ENCODE measurements at regions not wholly inside any gene's neighbourhood (a gene's known extent, or its start where the extent isn't known, plus 50 kb on each side); places are given as distances from the start of the nearest gene placed in this dataset.

DNA sequence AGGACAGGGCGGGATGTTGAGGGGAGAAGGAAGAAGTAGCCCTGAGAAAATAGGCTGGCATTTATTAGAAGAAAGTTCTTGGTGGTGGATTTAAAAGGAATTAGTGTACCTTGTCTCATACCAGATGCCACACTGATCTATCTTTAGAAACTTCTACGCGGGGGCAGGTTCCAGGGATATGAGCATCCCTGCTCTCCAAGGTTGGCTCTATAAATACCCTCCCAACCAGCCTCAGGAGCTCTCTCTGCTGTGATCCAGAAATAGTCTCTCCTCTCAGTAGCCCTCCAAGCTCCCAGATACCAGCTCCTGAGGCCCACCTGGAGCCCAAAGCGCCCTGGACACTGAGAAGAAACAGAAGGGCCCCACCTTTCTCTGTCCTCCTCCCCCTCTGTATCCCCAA, 128.3 kb upstream of the TNR start:
- ATAC-seq (ENCODE audit: insufficient read depth, low FRiP score), result no peak
- H3K27me3 ChIP-seq (ENCODE audit: control insufficient read depth in 3 of 3, insufficient read depth in 3 of 3, low read length in 2 of 3), result no peaks in the 10 kb centered on the region
- H3K27ac ChIP-seq (ENCODE audit: low read depth in 1 of 2, low read length in 1 of 2), result no peak overlapping the region
- 92 to 96% methylated on average over 4 of the region's 4 CpGs for WGBS, 2 donors
- no peak overlapping the region for H3K9ac ChIP-seq (ENCODE audit: insufficient read depth in 1 of 2, low read length in 2 of 2)
- H3K36me3 ChIP-seq (ENCODE audit: control insufficient read depth in 4 of 4, insufficient read depth in 4 of 4, low read length in 4 of 4), result no peaks in the 10 kb centered on the region
- TF ChIP-seq, protein P1, sequence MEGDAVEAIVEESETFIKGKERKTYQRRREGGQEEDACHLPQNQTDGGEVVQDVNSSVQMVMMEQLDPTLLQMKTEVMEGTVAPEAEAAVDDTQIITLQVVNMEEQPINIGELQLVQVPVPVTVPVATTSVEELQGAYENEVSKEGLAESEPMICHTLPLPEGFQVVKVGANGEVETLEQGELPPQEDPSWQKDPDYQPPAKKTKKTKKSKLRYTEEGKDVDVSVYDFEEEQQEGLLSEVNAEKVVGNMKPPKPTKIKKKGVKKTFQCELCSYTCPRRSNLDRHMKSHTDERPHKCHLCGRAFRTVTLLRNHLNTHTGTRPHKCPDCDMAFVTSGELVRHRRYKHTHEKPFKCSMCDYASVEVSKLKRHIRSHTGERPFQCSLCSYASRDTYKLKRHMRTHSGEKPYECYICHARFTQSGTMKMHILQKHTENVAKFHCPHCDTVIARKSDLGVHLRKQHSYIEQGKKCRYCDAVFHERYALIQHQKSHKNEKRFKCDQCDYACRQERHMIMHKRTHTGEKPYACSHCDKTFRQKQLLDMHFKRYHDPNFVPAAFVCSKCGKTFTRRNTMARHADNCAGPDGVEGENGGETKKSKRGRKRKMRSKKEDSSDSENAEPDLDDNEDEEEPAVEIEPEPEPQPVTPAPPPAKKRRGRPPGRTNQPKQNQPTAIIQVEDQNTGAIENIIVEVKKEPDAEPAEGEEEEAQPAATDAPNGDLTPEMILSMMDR (IDR thresholded peaks at IDR 0.05; ENCODE audit: control extremely low read depth, extremely low read depth), result no peak
- peaks cover 0 to 24% (median 5%) of the 10 kb centered on the region in 5 donors for H3K4me1 ChIP-seq (ENCODE audit: control insufficient read depth in 5 of 5, insufficient read depth in 5 of 5, low read length in 5 of 5)
- no peak overlapping the region for H3K4me3 ChIP-seq
- peaks cover 0 to 3% (median 0%) of the 10 kb centered on the region in 4 donors for H3K9me3 ChIP-seq (ENCODE audit: control insufficient read depth in 4 of 4, insufficient read depth in 3 of 4, low read length in 3 of 4)
- DNase-seq, result no peak

DNA sequence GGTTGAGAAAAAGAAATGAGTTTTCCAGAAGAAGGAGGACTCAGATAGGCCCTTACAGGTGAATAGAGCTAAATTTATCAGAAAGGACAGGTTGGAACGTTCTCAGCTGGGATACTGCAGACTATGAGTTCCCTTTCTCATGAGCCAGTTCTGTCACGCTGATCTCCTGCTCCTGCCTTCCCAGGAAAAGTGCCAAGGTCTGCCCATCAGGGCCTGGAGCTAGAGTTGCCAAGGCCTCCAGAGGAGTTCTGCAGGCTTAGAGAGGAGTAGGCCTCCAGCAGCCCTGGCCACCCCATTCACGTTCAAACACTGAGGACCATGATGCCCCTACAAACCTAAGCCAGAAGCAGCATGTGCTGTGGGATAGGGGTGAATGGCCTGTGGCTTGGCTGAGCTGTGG, 126.8 kb upstream of the TNR start:
- no peak overlapping the region for H3K27ac ChIP-seq (ENCODE audit: low read depth in 1 of 2, low read length in 1 of 2)

DNA sequence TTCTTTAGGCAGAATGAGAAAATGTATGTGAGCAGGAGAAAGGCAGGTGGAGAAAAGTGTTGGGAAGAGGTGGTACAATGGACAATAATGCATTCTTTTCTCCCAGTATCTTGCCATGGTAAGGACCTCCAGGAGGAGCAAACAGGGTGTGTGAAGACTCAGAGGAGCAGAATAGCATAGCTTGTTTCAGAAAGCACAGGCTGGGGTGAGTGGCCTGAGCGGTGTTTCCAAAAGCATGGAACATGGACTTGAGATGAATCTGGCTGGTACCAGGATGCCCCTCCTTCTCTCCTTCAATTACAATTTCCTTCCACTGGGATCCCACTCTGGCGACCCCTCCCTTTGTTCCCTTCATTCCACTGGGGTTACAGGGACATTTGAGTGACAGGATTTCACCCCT, 123.4 kb upstream of the TNR start:
- WGBS, 2 donors, result 74 to 83% methylated on average over 2 of the region's 2 CpGs
- Histone ChIP-seq H3K4me1 (ENCODE audit: control insufficient read depth in 5 of 5, insufficient read depth in 5 of 5, low read length in 5 of 5) (peaks cover 0 to 10% (median 0%) of the 10 kb centered on the region in 5 donors), H3K36me3 (ENCODE audit: control insufficient read depth in 4 of 4, insufficient read depth in 4 of 4, low read length in 4 of 4) (no peaks in the 10 kb centered on the region), H3K27me3 (ENCODE audit: control insufficient read depth in 3 of 3, insufficient read depth in 3 of 3, low read length in 2 of 3) (no peaks in the 10 kb centered on the region), H3K9me3 (ENCODE audit: control insufficient read depth in 4 of 4, insufficient read depth in 3 of 4, low read length in 3 of 4) (no peaks in the 10 kb centered on the region), H3K4me3 (no peak overlapping the region), H3K27ac (ENCODE audit: low read depth in 1 of 2, low read length in 1 of 2) (no peak overlapping the region), H3K9ac (ENCODE audit: insufficient read depth in 1 of 2, low read length in 2 of 2) (no peak overlapping the region)
- DNase-seq, result no peak
- no peak for ATAC-seq (ENCODE audit: insufficient read depth, low FRiP score)
- TF ChIP-seq, protein P1 (IDR thresholded peaks at IDR 0.05; ENCODE audit: control extremely low read depth, extremely low read depth), result no peak

More for the DNA sequence above, 126.8 kb upstream of the TNR start:
- TF ChIP-seq, protein P1 (IDR thresholded peaks at IDR 0.05; ENCODE audit: control extremely low read depth, extremely low read depth), result no peak
- H3K4me1 ChIP-seq (ENCODE audit: control insufficient read depth in 5 of 5, insufficient read depth in 5 of 5, low read length in 5 of 5), result peaks cover 0 to 19% (median 5%) of the 10 kb centered on the region in 5 donors
- H3K4me3 ChIP-seq, result no peak overlapping the region
- no peak for DNase-seq
- 73 to 90% methylated on average over 3 of the region's 3 CpGs for WGBS, 2 donors
- no peaks in the 10 kb centered on the region for H3K36me3 ChIP-seq (ENCODE audit: control insufficient read depth in 4 of 4, insufficient read depth in 4 of 4, low read length in 4 of 4)
- H3K9me3 ChIP-seq (ENCODE audit: control insufficient read depth in 4 of 4, insufficient read depth in 3 of 4, low read length in 3 of 4), result no peaks in the 10 kb centered on the region
- no peak overlapping the region for H3K9ac ChIP-seq (ENCODE audit: insufficient read depth in 1 of 2, low read length in 2 of 2)
- no peak for ATAC-seq (ENCODE audit: insufficient read depth, low FRiP score)
- H3K27me3 ChIP-seq (ENCODE audit: control insufficient read depth in 3 of 3, insufficient read depth in 3 of 3, low read length in 2 of 3), result no peaks in the 10 kb centered on the region

Measured in lung (tissue), 11 donors.